SK-N-MC (cell line): ENCODE measurements at regions not wholly inside any gene's neighbourhood (a gene's known extent, or its start where the extent isn't known, plus 50 kb on each side); places are given as distances from the start of the nearest gene placed in this dataset.

Source experiments
- EZH2 ChIP-seq: fragments of 200-600 bp; sonication (generic); IDR thresholded peaks from one replicate; pipeline ENCODE4 v1.6.1; 2017; ENCODE audit warnings: antibody characterized with exemption
- FOXP2 ChIP-seq: optimal IDR thresholded peaks from 2 replicates; pipeline ENCODE3; 2011; ENCODE audit warnings: mild to moderate bottlenecking, moderate library complexity; ENCODE audit not compliant: insufficient read depth; ENCODE audit errors: extremely low read length, control extremely low read depth
- POLR2AphosphoS5 ChIP-seq: IDR thresholded peaks from 2 replicates; pipeline ENCODE4 v1.6.1; 2012; ENCODE audit warnings: mild to moderate bottlenecking, low read depth, low read length, borderline replicate concordance

DNA sequence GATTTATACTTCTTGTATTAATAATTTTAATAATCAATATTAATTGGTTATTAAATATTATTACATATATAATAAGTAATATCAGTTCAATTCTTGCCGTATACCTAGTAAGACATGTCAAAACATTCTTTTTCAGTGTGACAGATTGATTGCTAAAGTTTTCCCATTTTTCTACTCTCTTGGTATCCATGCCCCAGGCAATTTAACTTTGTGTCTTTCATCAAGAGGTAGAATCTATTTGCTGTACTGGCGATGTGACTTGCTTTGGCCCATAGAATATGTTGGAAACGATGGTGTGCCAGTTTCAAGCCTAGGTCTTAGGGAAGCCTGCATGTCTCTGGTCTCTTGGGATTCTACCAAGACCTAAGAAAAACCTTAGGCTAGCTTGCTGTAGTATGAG, 436.1 kb upstream of the ADAMTS5 start:
- TF ChIP-seq EZH2 (no peak), POLR2AphosphoS5 (no peak), FOXP2 (no peak)
